TTC549 (cell line): ENCODE measurements at regions not wholly inside any gene's neighbourhood (a gene's known extent, or its start where the extent isn't known, plus 50 kb on each side); places are given as distances from the start of the nearest gene placed in this dataset.

Experiments
- FAIRE-seq: peaks from 2 replicates; lab custom pipeline; 2012; peaks lifted over from hg19 to GRCh38; lab: Jason Lieb, UNC

DNA sequence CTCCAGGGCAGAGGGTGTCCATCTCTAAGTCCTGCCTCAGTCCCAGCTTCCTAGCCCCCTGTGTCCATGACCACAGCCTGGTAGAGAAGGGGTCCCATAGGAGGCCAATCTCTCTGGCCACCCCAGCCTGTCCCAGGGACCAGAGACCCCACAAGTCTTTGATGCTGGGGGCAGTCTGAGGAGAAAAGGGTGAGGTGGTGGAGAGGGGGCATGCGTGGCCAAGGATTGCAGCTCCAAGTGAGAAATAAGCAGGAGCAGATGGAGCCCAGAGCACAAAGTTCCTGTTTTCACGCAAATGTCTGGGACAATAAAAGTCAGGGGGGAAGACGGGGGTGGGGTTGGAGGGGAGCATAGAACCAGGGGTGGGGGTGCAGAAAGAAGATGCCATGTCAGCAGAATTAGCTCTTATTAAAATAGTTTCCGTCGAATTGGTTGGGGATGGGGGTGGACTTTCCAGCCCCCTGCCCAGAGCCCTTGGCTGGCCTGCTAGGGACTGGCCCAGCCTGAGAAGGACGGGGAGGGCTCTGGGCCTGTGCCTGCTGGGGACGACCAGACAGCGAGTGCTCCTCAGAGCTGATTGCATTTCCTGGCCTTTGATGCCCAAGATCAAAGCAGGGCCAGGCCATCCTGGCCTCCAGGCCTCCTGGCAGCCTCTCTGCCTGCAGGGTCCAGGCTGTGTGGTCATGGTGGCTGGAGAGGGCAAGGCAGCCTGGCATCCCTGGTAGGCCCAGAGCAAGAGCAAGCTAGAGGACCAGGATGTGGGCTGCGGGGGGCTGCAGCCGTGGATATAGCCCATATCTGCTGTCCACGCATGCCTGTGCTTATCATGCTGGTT, 337.1 kb downstream of the DYSF start:
- FAIRE-seq: no peak

DNA sequence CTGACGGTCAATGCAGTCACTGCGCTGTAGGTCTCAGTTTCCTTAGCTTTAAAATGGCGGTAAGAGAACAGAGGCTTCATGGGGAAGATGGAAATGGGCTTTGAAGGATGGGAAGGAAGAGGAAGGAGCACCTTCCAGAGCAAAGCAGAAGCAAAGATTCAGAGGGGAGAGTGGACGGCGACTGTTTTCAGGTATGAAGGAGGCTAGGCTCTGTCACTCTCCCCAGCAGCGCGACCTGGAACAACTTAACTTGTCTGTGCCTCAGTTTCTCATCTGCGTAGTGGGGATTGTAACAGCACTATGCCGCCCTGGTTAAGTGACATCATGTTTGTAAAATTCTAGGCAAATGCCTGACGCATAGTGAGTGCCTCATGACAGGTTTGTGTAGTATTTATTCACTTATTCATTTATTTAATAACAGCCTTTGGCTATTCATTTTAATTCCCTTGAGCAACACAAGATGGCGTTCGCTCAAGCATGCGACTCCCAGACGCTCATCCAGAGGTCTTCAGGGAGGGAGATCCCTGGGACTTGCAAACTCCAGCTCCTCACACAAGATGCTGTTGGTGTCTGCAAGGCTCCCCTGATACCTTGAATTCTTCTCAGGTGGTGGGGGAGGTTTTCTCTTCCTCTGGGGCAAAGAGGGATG, 336.3 kb downstream of the DYSF start:
- no peak for FAIRE-seq

DNA sequence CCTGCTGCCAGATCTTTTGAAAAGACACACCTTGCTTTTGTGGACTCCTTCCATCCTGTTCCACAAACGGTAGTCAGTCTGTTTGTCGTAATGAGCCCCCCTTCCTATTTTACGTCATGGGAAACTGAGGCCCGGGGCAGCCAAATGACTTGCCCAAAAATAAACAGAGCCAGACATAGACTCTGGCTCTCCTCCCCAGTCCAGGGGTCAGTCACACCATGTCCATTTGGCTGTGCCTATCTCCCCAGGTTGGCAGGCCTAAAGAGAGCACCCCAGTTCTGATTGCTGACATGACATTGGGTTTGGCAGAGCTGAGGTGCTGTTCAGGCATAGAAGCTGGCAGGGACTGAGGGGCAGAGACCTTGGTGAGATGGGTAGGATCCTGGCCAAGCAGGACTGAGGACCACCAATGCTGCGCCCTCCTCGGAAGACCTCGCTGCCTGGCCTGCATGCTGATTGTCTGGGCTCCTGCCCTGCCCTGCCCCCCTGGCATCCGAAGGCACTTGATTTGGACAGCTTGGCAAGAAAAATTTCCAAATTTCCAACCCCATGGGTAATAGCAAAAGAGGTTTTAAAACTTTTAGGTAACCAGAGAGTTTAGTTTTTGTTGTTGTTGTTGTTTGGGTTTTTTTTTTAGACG, 335.4 kb downstream of the DYSF start:
- no peak for FAIRE-seq

DNA sequence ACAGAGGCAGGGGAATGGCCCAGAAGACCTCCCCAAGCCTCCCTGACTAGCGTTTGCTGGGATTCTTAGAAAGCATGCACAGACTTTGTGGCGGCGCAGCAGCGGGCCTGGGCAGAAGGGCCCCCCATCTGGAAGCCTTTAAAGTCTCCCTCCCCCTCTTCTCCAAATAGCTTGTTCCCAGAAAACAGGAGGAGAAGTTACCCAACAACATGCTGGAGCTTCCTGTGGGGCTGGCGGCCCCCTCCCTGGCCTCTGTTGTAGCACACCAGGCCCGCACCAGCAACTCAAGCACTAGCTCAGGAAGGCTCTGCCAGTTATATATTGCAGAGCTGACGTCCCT, 334.8 kb downstream of the DYSF start:
- no peak for FAIRE-seq

DNA sequence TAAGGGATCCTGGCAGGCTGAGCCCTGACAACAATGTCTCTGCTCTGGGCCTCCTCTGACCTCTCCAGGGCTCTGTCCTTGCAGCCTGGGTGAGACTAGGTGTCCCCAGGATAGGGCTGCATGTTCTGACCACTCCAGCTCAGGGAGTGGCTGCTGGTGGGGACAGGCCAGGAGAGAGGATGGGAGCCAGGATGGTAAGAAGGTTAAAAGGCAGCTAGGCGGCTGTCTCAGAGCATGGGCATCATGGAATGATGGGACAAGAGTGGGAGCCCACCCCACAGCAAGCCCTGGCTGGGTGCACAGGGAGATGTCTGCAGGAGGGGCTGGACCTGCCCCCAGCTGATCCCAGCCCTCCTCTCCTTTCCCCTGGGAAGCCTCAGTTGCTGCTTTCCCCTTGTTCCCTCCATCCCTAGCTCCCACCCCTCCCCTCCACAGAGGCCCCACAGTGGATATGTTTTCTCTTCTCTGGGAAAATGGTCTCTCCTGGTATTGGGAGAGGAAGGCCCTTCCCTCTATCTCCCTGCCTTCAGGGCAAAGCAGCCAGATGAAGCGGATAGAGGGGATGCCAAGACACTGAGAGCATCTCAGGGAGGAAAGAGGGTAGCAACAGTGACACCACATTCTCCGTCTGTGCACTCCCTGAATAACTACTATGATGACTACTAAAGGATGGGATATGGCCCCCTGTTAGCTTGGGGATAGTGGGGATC, 334.3 kb downstream of the DYSF start:
- FAIRE-seq: no peak

DNA sequence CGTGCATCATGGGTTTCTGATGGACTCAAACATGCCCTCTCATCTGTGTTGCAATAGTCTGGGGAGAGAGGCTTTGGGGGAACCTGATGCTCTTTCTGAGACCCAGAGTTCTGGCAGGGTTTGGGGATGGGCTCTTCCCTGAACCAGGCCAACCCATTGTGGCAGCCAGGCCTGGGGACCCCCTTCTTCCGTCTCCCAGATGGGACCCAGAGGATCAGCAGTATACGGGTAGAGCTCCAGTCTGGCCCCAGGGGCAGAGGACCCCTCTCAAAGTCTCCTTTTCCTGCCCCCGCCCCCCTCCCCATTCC, 333.7 kb downstream of the DYSF start:
- FAIRE-seq: no peak

DNA sequence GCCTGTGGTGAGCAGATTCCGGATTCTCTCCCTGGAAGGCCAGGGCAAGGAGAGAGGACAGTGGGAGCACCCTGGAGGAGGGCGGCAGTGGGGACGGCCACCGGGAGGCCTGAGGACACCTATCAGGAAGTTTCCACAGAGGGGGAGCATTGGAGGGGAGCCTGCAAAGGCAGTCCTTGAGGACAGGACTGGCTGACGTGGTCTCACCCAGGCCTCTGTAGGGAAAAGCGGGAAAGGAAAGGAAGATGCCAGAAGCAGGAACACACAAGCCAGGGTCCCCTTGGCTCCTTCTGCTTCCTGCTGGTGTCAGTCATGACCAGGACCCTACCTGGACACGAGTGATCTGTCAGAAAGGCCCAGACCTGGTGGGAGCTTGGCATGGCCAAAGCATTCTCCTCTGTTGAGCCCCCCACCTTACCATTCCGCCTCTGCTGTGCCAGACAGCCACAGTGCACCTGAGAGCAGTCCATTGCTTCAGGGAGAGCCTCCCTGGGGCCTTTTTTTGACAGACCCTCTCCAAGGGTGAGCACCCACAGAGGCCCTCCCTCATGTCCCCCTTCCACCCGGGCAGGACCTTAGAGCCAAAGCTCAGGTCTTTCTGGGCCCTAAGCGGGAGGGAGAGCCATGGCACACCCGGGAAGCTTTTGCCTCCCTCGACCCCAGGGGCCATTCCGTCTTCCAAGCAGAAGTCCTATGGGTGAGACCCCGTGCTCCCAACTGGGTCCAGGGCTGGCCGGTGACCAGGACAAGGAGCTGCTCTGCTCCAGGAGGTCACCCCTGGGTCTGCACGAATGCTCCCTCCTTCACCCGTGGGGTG, 333.1 kb downstream of the DYSF start:
- FAIRE-seq: no peak

DNA sequence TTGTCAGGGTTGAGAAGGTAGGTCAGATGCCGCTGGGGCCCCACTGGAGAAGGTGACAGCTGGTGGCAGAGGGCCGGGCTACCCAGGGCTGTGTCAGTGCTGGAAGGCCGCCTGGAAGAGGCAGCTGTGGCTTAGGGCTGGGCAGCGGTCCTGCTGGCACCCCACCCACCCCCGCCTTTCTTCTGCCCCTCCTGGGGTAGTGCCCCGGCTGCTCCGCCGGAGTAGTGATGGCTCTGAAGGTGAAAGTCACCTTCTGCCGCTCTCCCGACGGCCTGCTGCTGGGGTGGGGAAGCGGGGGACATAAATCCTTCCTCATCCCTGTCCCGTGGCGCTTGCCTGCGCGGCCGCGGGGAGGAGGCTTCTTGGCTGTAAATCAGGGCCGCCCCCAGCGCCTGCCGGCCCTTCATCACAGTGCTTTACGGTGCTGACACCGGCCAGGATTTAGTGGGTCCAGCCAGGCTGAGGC, 332.2 kb downstream of the DYSF start:
- no peak for FAIRE-seq

DNA sequence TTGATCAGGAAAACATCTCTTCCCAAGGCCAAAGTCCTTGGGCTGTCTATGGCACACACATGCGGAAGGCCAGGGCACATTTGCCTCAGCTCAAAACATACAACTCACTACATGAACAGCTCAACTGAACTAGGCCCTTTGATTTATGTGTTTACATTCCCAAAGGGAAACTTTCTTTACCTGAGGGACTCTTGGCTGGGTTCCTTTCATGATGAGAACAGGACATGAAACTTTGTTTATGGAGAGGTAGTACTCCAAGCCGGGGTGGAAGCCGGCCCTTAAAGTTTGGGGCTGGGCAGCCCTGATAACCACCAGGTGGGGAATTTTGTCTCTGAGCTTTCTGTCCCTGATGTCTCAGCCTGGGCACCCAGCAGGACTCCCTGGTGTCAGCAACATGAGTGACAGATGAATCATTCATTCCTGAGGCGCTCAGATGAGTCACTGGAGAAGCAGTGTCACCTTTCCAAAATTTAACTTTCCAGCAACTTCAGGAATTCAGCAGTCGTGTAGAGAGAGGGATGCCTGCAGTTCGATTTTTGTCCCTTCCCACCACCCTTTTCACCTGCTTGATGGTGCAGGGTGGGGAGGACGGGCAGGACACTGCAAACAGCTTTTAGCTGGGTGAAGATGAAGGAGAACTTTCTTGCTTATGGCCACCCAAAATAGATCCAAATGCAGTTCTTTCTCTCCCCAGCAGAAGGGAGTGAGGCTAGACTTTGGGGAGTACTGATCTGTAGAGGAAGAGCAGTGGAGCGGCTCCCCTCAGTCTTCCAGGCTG, 331.6 kb downstream of the DYSF start:
- FAIRE-seq: no peak

DNA sequence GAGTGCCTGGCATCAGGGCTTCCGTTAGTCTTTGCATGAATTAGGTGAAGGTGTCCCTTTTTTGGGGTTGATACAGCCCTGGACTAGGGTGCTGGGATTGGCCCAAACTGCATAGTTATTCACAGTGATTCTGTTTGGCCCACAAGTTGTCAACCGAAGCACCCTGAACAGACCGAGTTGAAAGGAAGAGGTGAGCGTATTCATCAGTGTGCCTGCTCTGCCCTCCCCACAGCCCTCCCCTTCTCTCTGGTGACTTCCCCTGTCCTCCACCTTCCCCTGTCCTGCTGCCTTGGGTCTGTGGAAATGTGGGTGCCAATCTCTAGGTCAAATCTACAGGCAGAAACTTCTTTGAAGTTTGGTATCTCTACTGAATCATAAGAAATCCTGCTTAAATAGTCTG, 330.5 kb downstream of the DYSF start:
- no peak for FAIRE-seq

DNA sequence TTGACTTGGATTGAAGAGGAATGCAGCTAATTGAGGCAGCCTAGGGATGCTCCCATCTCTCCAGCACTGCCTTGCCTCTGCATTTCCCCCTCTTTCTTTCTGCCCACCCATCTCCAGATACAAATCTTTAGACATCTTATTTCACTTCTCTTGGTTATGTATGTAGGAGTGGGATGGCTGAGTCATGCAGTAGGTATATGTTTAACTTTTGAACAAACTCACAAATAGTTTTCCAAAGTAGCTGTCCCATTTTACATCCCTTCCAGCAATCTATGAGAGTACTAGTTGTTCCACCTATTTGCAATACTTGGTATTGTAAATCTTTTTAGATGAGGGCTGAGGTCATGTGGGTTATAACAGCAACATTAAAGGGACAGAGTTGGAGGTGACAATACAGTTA, 329.9 kb downstream of the DYSF start:
- no peak for FAIRE-seq

DNA sequence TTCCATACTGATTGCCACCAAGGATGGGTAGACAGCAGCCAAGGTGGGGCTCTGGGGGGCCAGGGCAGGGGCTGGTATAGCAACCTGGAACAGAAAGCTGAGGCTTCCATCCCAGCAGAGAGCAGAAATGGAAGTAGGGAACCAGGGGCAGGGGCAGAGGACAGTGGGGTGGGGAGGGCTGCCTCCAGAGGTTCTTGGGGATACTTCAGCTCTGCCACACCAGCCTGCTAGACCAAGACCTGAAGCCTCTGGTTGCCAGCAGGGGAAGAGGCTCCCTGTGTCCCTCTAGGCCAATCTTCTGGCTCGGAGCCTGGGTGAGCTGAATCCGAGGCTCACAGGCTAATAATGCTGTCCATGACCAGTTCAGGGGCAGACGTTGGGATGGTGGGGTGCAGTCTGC, 329.0 kb downstream of the DYSF start:
- FAIRE-seq: no peak

DNA sequence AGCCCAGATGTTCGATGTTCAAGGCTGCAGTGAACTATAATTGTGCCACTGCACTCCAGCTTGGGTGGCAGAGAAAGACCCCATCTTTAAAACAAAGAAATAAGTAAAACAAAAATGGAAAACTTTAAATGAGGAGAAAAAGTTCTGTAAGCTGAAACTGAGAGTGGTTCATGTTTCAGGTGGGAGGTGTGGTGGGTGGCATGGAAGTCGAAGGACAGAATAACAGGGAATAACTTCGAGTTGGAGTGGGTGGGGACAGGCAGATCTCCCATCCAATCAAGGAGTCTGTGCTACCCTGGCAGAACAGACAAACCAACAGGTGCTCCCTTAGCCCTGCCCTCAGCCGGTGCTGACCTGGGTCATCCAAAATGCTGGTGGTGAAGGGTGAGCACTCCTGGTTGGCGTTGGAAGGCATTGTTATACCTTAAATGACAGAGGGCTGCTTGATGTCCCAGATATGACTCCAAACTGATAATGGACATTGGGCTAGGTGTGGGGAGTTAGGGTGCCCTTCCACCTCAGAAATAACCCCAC, 328.4 kb downstream of the DYSF start:
- no peak for FAIRE-seq

DNA sequence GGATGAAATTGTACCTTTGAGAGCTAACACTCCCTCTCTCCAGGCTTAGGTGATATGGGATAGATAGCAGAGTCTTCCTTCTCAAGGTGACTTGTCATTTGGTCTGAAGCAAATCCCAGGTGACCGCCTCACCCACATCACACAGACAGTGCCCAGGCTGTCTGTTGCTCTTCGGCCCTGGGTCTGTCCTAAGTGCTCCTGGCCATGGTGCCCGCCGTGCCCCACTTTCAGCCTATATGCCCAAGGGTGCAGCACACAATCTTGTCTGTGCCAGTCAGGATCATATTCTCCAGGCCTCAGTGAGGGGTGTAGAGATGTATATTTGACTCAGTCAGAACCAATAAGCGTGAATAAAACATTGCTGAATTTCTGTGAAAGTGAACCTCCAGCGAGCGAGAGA, 326.8 kb downstream of the DYSF start:
- FAIRE-seq: no peak

DNA sequence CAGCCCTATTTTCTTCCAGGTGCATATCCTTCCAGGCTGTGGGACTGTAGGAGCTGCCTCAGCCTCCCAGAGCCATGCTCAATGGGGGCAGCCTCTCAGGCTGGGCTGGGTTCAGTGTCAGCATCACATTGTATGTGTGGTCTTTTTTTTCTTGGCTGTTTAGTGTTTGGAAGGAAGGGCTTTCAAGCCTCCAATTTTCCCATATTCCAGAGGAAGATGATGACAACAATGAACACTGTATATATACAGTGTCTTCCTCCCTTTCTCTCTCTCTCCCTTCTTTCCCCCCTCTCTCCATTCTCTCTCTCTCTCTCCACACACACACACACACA, 326.4 kb downstream of the DYSF start:
- no peak for FAIRE-seq

DNA sequence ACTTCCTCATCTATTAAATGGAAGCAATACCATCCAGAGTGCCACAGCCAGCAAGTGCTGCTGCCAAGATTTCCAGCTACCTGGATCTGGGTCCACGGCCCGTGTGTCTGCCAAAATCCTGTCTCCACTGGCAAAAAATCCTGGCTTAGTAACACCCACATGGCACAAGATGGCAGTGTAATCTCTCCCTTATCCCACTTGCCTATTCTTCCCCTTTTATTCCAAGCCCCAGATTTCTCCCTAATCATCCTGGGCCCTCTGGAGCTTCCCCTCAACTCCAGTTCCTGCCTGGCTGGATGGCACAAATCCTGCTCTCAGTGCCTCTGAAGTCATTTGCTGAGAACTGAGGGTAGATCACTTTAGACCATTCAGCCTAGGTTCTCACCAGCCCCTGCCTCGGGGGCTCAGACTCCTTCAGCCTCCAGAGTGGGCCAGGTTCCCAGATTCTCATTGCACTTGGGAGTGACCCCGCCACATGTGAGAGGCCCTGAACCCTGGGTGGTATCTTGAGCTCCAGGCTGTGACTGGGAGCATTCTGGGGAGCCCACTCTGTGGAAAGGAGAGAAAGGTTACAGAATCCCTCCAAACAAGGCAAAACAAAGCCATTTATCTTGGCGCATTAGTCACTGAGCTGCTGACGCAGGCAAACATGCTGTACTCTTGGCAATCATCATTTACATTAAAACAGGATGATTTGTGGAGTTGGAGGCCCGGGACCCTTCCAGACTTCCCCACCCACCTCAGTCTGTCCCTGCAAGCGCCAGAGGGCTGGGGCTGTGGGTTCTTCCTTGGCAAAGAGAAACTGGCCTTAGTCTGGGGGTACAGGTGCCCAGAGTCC, 325.8 kb downstream of the DYSF start:
- no peak for FAIRE-seq

DNA sequence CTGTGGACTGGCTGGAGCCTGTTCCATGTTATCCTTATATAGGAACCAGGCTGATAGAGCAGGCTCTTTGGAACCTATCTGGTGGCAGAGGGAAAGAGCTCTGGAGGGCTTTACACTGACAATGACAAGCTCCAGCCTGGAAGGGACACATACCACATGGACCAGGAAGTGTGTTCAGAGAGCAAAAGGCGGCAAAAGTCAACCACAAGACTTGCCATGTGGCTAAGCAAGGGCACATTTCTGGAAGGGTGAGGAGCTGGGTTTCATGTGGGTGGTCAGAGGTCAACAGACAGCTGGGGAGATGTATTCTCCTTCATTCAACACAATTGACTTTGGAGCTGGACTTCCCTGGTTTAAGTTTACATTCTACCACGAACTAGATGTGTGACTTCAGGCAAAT, 325.2 kb downstream of the DYSF start:
- no peak for FAIRE-seq

DNA sequence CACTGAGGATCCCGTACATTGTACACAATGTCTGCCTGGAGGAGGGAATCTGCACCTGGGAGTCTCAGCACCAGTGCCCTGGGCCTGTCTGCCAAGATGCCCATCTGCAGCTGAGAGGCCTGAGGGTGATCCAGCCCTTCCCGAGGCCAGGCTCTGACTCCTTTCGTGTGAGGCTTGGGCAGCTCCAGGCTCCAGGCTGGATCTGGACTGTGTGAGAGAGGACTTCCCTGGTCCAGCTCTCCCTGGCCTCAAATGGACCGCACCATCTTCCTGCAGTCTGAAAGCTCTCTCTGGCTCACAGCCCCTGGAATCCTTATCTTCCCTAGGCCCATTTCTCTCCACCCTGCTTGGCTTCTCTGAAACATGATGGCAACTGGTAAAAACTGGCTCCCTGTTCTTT, 324.6 kb downstream of the DYSF start:
- FAIRE-seq: no peak

DNA sequence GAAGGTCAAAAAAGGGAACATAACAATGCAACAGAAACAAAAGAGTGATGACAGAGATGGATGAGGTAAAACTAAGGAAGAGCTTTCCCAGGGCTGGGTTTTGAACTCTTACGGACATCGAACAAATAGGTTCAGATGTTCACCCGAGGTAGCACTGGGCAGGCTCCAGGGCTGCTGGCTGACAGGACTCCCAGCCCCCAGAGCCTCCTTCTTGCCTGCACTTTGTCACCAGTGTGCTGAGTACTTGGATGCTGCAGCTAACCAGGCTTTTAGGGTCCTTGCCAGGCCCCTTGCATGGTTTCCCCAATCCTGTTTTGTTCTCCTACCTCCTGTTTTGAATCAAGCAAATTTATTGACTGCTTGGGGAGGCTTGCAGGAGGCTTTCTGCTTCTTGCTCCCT, 322.9 kb downstream of the DYSF start:
- no peak for FAIRE-seq

DNA sequence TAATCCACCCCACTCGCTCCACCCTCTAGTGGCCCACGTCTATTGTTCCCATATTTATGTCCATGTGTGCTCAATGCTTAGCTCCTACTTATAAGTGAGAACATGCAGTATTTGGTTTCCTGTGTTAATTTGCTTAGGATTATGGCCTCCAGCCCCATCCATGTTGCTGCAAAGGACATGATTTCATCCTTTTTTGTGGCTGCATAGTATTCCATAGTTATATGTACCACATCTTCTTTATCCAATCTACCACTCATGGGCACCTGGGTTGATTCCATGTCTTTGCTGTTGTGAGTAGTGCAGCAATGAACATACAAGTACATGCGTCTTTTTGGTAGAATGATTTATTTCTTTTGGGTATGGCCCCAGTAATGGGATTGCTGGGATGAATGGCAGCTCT, 319.9 kb downstream of the DYSF start:
- no peak for FAIRE-seq
